Heart left ventricle (tissue), 13 donors: ENCODE measurements at regions not wholly inside any gene's neighbourhood (a gene's known extent, or its start where the extent isn't known, plus 50 kb on each side); places are given as distances from the start of the nearest gene placed in this dataset.

Source experiments
- POLR2A ChIP-seq, 2 donors: fragments of 450-650 bp; IDR thresholded peaks; one replicate each; pipeline ENCODE4 v1.6.1; 2017; ENCODE audit warnings: antibody characterized with exemption in 2 of 2, mild to moderate bottlenecking in 2 of 2, moderate library complexity in 2 of 2
- TF ChIP-seq, protein P1 (sequence below), 12 donors: fragments of 200-600 bp; sonication (generic) in 4 of 12; IDR thresholded peaks; one replicate each; pipeline versions ENCODE4 v1.5.0 to v1.8.0; 2018 to 2022; ENCODE audit warnings: antibody characterized with exemption in 12 of 12, mild to moderate bottlenecking in 5 of 12
- donor health status: ischemic (EF 13 %, LVEDD 7.1; RV severe dilation, severe dysfunction).
- donor health status: DM: no; HTN: yes; CAD: no.
- donor health status: DM: no; HTN: no; CAD: no.
- donor health status: ischemic (EF 25% LVEDD 6.9; RV normal size, moderate dysfunction).
- donor health status: ischemic (EF 25% LVEDD 5.7; RV mildly dilated, moderate dysfunction).
- donor health status: ischemic (EF 35%, LVEDD 5.7; RV mildly dilated, moderate dysfunction).
- donor health status: nonischemic (EF 11% LVEDD 7.7; RV severe dilation, severe dysfunction).
- donor health status: DM: yes; HTN: yes; CAD: no.
- donor health status: PGD.
- donor health status: ischemic (EF 29% LVEDD 5.4; RV normal size, mild dysfunction).
- donor health status: nonischemic (EF 23%, LVEDD 6.1; RV moderate dilation, normal function).

- no peak for TF ChIP-seq POLR2A (IDR thresholded peaks at IDR 0.05)
- TF ChIP-seq, protein P1, sequence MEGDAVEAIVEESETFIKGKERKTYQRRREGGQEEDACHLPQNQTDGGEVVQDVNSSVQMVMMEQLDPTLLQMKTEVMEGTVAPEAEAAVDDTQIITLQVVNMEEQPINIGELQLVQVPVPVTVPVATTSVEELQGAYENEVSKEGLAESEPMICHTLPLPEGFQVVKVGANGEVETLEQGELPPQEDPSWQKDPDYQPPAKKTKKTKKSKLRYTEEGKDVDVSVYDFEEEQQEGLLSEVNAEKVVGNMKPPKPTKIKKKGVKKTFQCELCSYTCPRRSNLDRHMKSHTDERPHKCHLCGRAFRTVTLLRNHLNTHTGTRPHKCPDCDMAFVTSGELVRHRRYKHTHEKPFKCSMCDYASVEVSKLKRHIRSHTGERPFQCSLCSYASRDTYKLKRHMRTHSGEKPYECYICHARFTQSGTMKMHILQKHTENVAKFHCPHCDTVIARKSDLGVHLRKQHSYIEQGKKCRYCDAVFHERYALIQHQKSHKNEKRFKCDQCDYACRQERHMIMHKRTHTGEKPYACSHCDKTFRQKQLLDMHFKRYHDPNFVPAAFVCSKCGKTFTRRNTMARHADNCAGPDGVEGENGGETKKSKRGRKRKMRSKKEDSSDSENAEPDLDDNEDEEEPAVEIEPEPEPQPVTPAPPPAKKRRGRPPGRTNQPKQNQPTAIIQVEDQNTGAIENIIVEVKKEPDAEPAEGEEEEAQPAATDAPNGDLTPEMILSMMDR (IDR thresholded peaks at IDR 0.05): no peak
These were observed 188.4 kb upstream of the NLRP1 start for GRCh38 chr17:5772720-5773119.
